Keratinocyte (primary cell): ENCODE measurements at regions not wholly inside any gene's neighbourhood (a gene's known extent, or its start where the extent isn't known, plus 50 kb on each side); places are given as distances from the start of the nearest gene placed in this dataset.

Source experiments
- DNase-seq: peaks from one replicate; pipeline ENCODE4 v3.0.0-alpha.2; 2011; ENCODE audit warnings: low read depth, missing footprints, low spot score
- FAIRE-seq: peaks from 2 replicates; lab custom pipeline; 2011; peaks lifted over from hg19 to GRCh38; lab: Jason Lieb, UNC
- H2AFZ ChIP-seq: 2 replicates; pipeline ENCODE4 v1.6.0; 2012; ENCODE audit warnings: low read length, control low read depth, inconsistent platforms; ENCODE audit not compliant: control insufficient read depth
- H3K27ac ChIP-seq: 2 replicates; pipeline ENCODE4 v1.5.1; 2011; ENCODE audit warnings: low read length; ENCODE audit not compliant: control insufficient read depth, insufficient read depth
- H3K27me3 ChIP-seq: 3 replicates; pipeline ENCODE4 v1.6.0; 2011; ENCODE audit warnings: low read length; ENCODE audit not compliant: control insufficient read depth, insufficient read depth; ENCODE audit errors: extremely low read depth
- H3K36me3 ChIP-seq, 2 experiments: 2 replicates in 1 of 2; 3 replicates in 1 of 2; pipeline ENCODE4 v1.5.1; 2011; ENCODE audit warnings: low read length in 2 of 2, mild to moderate bottlenecking in 1 of 2; ENCODE audit not compliant: control insufficient read depth in 2 of 2, insufficient read depth in 2 of 2; ENCODE audit errors: extremely low read depth in 1 of 2
- H3K4me1 ChIP-seq: 3 replicates; pipeline ENCODE4 v1.5.1; 2011; ENCODE audit warnings: low read length; ENCODE audit not compliant: control insufficient read depth, insufficient read depth; ENCODE audit errors: extremely low read depth
- H3K4me2 ChIP-seq: 3 replicates; pipeline ENCODE4 v1.6.0; 2011; ENCODE audit warnings: low read depth, low read length; ENCODE audit not compliant: control insufficient read depth, insufficient read depth; ENCODE audit errors: extremely low read depth
- H3K4me3 ChIP-seq, 3 experiments: fragments of 200-600 bp in 1 of 3; sonication (generic) in 1 of 3; 2 replicates in 2 of 3; 3 replicates in 1 of 3; pipeline ENCODE4 v1.5.1; 2011 to 2016; ENCODE audit warnings: low read length in 3 of 3, mild to moderate bottlenecking in 3 of 3, control low read depth in 2 of 3, inconsistent platforms in 1 of 3, low read depth in 1 of 3, mixed read lengths in 1 of 3, mixed run types in 1 of 3, moderate library complexity in 1 of 3; ENCODE audit not compliant: control insufficient read depth in 2 of 3, insufficient read depth in 2 of 3; ENCODE audit errors: extremely low read depth in 1 of 3
- H3K79me2 ChIP-seq: 2 replicates; pipeline ENCODE4 v1.6.0; 2012; ENCODE audit warnings: low read length; ENCODE audit not compliant: control insufficient read depth, insufficient read depth
- H3K9ac ChIP-seq: 3 replicates; pipeline ENCODE4 v1.6.0; 2011; ENCODE audit warnings: low read length; ENCODE audit not compliant: control insufficient read depth, insufficient read depth; ENCODE audit errors: extremely low read depth
- H3K9me1 ChIP-seq: 3 replicates; pipeline ENCODE4 v1.6.0; 2011; ENCODE audit warnings: low read length; ENCODE audit not compliant: control insufficient read depth, insufficient read depth; ENCODE audit errors: extremely low read depth
- H3K9me3 ChIP-seq: 2 replicates; pipeline ENCODE4 v1.5.1; 2012; ENCODE audit warnings: low read depth, low read length; ENCODE audit not compliant: control insufficient read depth
- H4K20me1 ChIP-seq: 3 replicates; pipeline ENCODE4 v1.6.0; 2011; ENCODE audit warnings: low read length; ENCODE audit not compliant: control insufficient read depth, insufficient read depth; ENCODE audit errors: extremely low read depth
- EZH2 ChIP-seq: IDR thresholded peaks from one replicate; pipeline ENCODE4 v1.6.1; 2012; ENCODE audit warnings: inconsistent platforms, mild to moderate bottlenecking, low read length, moderate library complexity
- dilution Hi-C: fragments of 300-500 bp; cut with MboI; formaldehyde crosslinking; loops from one replicate; pipeline ENCODE4 v1.7.0; 2020; ENCODE audit warnings: low sequenced_read_pairs; ENCODE audit not compliant: extremely low pct_ligation_motif_present
- TF ChIP-seq, protein P1 (sequence below), 3 experiments: IDR thresholded peaks in 1 of 3; conservative IDR thresholded peaks in 1 of 3; optimal IDR thresholded peaks in 1 of 3; 2 replicates in 2 of 3; 3 replicates in 1 of 3; pipeline versions ENCODE3 to v1.5.1; 2011; ENCODE audit warnings: low read length in 3 of 3, mild to moderate bottlenecking in 3 of 3, moderate library complexity in 2 of 3, control low read depth in 1 of 3, inconsistent platforms in 1 of 3; ENCODE audit not compliant: insufficient read depth in 2 of 3; ENCODE audit errors: extremely low read depth in 1 of 3

DNA sequence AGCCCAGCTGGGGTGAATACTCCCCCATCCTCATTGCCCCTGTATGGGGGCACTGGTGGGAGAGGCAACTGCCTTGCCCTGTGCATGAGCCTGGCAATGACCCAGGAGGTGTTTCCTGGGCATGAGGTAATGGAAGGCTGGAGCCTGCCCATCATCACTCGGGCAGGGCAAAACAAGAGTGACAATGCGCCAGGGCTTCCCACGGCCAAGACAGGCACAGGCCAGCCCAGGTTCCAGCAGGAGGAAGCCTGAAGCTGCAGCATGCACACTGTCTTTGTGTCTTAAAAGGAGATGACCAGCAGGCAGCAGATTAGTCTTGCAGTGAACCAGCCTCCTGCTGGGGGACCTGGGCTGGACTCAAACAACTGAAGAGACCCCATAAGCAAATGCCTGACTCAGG lies 92.2 kb upstream of the SMIM23 start:
- Histone ChIP-seq H4K20me1 (no peaks in the 10 kb centered on the region), H3K9ac (no peak overlapping the region), H3K36me3 (no peaks in the 10 kb centered on the region), H3K79me2 (no peaks in the 10 kb centered on the region), H3K4me1 (no peaks in the 10 kb centered on the region), H3K4me3 (no peak overlapping the region), H2AFZ (no peak overlapping the region), H3K4me2 (no peak overlapping the region), H3K27me3 (peaks cover 4% of the 10 kb centered on the region), H3K9me3 (no peaks in the 10 kb centered on the region), H3K27ac (no peak overlapping the region), H3K9me1 (no peaks in the 10 kb centered on the region)
- FAIRE-seq, result no peak
- TF ChIP-seq EZH2, result no peak
- TF ChIP-seq, protein P1, sequence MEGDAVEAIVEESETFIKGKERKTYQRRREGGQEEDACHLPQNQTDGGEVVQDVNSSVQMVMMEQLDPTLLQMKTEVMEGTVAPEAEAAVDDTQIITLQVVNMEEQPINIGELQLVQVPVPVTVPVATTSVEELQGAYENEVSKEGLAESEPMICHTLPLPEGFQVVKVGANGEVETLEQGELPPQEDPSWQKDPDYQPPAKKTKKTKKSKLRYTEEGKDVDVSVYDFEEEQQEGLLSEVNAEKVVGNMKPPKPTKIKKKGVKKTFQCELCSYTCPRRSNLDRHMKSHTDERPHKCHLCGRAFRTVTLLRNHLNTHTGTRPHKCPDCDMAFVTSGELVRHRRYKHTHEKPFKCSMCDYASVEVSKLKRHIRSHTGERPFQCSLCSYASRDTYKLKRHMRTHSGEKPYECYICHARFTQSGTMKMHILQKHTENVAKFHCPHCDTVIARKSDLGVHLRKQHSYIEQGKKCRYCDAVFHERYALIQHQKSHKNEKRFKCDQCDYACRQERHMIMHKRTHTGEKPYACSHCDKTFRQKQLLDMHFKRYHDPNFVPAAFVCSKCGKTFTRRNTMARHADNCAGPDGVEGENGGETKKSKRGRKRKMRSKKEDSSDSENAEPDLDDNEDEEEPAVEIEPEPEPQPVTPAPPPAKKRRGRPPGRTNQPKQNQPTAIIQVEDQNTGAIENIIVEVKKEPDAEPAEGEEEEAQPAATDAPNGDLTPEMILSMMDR (optimal IDR thresholded peaks at IDR 0.05 in 1 of 3, IDR thresholded peaks at IDR 0.05 in 1 of 3, conservative IDR thresholded peaks at IDR 0.05 in 1 of 3; ENCODE audit: extremely low read depth in 1 of 3, insufficient read depth in 2 of 3, low read length in 3 of 3), result no peak
- DNase-seq, result no peak
- dilution Hi-C loops, result no loop called here

DNA sequence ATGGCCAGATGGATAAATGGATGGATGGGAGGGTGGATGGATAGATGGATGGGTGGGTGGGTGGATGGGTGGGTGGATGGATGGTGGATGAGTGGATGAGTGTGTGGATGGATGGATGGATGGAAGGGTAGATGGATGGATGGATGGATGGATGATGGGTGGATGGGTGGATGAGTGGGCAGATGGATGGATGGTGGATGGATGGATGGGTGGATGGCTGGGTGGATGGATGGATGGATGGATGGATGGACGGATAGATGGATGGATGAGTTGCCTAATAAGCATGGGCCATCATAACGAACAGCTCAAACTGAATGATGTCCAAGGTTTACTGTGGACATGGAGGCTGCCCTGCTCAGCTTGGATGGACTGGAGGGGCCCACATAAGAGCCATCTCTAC lies 89.8 kb upstream of the SMIM23 start:
- H3K27ac ChIP-seq, result no peak overlapping the region
- DNase-seq (no peak), FAIRE-seq (no peak)
- no peak overlapping the region for H2AFZ ChIP-seq
- H3K4me3 ChIP-seq, result no peak overlapping the region
- no peaks in the 10 kb centered on the region for H3K9me1 ChIP-seq
- H3K4me2 ChIP-seq, result no peak overlapping the region
- no peaks in the 10 kb centered on the region for H4K20me1 ChIP-seq
- H3K79me2 ChIP-seq, result no peaks in the 10 kb centered on the region
- H3K9ac ChIP-seq, result no peak overlapping the region
- dilution Hi-C loops, result no loop called here
- H3K4me1 ChIP-seq, result no peaks in the 10 kb centered on the region
- H3K36me3 ChIP-seq, result no peaks in the 10 kb centered on the region
- no peaks in the 10 kb centered on the region for H3K9me3 ChIP-seq
- peaks cover 4% of the 10 kb centered on the region for H3K27me3 ChIP-seq
- TF ChIP-seq, protein P1 (optimal IDR thresholded peaks at IDR 0.05 in 1 of 3, IDR thresholded peaks at IDR 0.05 in 1 of 3, conservative IDR thresholded peaks at IDR 0.05 in 1 of 3; ENCODE audit: extremely low read depth in 1 of 3, insufficient read depth in 2 of 3, low read length in 3 of 3), result no peak
- no peak for TF ChIP-seq EZH2
